Spleen (tissue), 11 donors: ENCODE measurements at regions not wholly inside any gene's neighbourhood (a gene's known extent, or its start where the extent isn't known, plus 50 kb on each side); places are given as distances from the start of the nearest gene placed in this dataset.
"Not testable (repeated sequence)": the region's sequence is repeated elsewhere in the genome, so short reads cannot be mapped to it uniquely, and the experiment has no call there.

ENCODE experiments used
- DNase-seq: peaks from one replicate; pipeline ENCODE4 v3.0.0-alpha.2; 2020
- H3K27ac ChIP-seq, 8 donors: fragments of 200-600 bp; sonication (generic) in 7 of 8; 1 replicate in 4 of 8; 2 replicates in 4 of 8; pipeline versions ENCODE4 v1.5.0 to v1.8.0; 2016 to 2021; ENCODE audit warnings: inconsistent platforms in 4 of 8, mild to moderate bottlenecking in 4 of 8, moderate library complexity in 1 of 8
- H3K27me3 ChIP-seq, 7 donors: fragments of 200-600 bp; sonication (generic) in 6 of 7; replicated peaks in 1 of 7; 1 replicate in 4 of 7; 2 replicates in 3 of 7; pipeline versions ENCODE4 v1.5.0 to v1.8.0; 2016 to 2021; ENCODE audit warnings: inconsistent platforms in 3 of 7, mild to moderate bottlenecking in 1 of 7
- H3K36me3 ChIP-seq, 6 donors: fragments of 200-600 bp; sonication (generic) in 5 of 6; 1 replicate in 4 of 6; 2 replicates in 2 of 6; pipeline versions ENCODE4 v1.5.0 to v1.8.0; 2016 to 2021; ENCODE audit warnings: inconsistent platforms in 2 of 6
- H3K4me1 ChIP-seq, 6 donors: fragments of 200-600 bp; sonication (generic) in 5 of 6; 1 replicate in 3 of 6; 2 replicates in 3 of 6; pipeline versions ENCODE4 v1.5.0 to v1.8.0; 2016 to 2021; ENCODE audit warnings: inconsistent platforms in 3 of 6
- H3K4me3 ChIP-seq, 8 donors: fragments of 200-600 bp; sonication (generic) in 7 of 8; 1 replicate in 4 of 8; 2 replicates in 4 of 8; pipeline versions ENCODE4 v1.5.0 to v1.8.0; 2016 to 2021; ENCODE audit warnings: inconsistent platforms in 4 of 8, mild to moderate bottlenecking in 4 of 8, moderate library complexity in 2 of 8
- H3K9me3 ChIP-seq, 8 donors: fragments of 200-600 bp; sonication (generic) in 7 of 8; 1 replicate in 4 of 8; 2 replicates in 4 of 8; pipeline versions ENCODE4 v1.5.0 to v1.8.0; 2016 to 2021; ENCODE audit warnings: inconsistent platforms in 4 of 8
- CTCF ChIP-seq, 11 experiments: fragments of 200-600 bp in 7 of 11; fragments of 450-650 bp in 4 of 11; sonication (generic) in 4 of 11; IDR thresholded peaks in 8 of 11; conservative IDR thresholded peaks in 3 of 11; 1 replicate in 7 of 11; 2 replicates in 4 of 11; pipeline versions ENCODE4 v1.4.0 to v1.8.0; 2016 to 2021; ENCODE audit warnings: antibody characterized with exemption in 11 of 11, inconsistent platforms in 4 of 11, mild to moderate bottlenecking in 1 of 11
- POLR2A ChIP-seq, 3 donors: fragments of 450-650 bp; IDR thresholded peaks; one replicate each; pipeline ENCODE4 v1.5.1; 2017; ENCODE audit warnings: antibody characterized with exemption in 3 of 3, mild to moderate bottlenecking in 1 of 3
- POLR2AphosphoS5 ChIP-seq, 3 donors: sonication (generic); formaldehyde crosslinking; IDR thresholded peaks; one replicate each; pipeline ENCODE4 v1.5.1; 2017; ENCODE audit warnings: antibody characterized with exemption in 3 of 3
- WGBS, 5 donors: extraction: QIAGEN DNeasy Blood & Tissue Kit in 3 of 5; methylation state at CpG; one replicate each; pipeline versions ENCODE4 v1.1.5 to v1.1.7; 2013 to 2018; 5-methylcytosine and 5-hydroxymethylcytosine counted together
- intact Hi-C: fragments of 100-400 bp; cut with DNase I; formaldehyde crosslinking; loops from one replicate; pipeline ENCODE4 v1.15.0; 2023; ENCODE audit warnings: low total_unique reads
- donor health status: healthy with polysubstance abuse.
- donor health status: DM: no; HTN: no; CAD: no; lungs with moderate emphysema.
- donor health status: DM: no; HTN: no; CAD: no.
- donor health status: Bipolar disorder and iron deficiency.
- donor health status: healthy.
- donor health status: DM: no; HTN: no; CAD: no.
- donor health status: DM: yes; HTN: yes; CAD: no.

GRCh38 chr2:196515051-196515450 lies 124.5 kb upstream of the CCDC150 start:
- Histone ChIP-seq H3K4me1 (no peaks in the 10 kb centered on the region), H3K9me3 (no peaks in the 10 kb centered on the region), H3K4me3 (no peak overlapping the region), H3K27me3 (peaks cover 0 to 15% (median 0%) of the 10 kb centered on the region in 7 donors), H3K36me3 (no peaks in the 10 kb centered on the region), H3K27ac (no peak overlapping the region)
- no peak for TF ChIP-seq CTCF (IDR thresholded peaks at IDR 0.05 in 8 of 11, conservative IDR thresholded peaks at IDR 0.05 in 3 of 11)
- no peak for TF ChIP-seq POLR2A (IDR thresholded peaks at IDR 0.05)
- TF ChIP-seq POLR2AphosphoS5 (IDR thresholded peaks at IDR 0.05), result no peak
- DNase-seq, result no peak
- intact Hi-C loops, result no loop called here
- WGBS, 5 donors, result 86 to 94% (median 90%) methylated on average over 1 to 11 of the region's 11 CpGs

- intact Hi-C loops, result no loop called here
- no peak for DNase-seq
- no peaks in the 10 kb centered on the region for H3K4me1 ChIP-seq
- 82 to 92% (median 89%) methylated on average over 2 of the region's 2 CpGs for WGBS, 5 donors
- H3K36me3 ChIP-seq, result no peaks in the 10 kb centered on the region
- no peak overlapping the region for H3K27ac ChIP-seq
- TF ChIP-seq CTCF (IDR thresholded peaks at IDR 0.05 in 8 of 11, conservative IDR thresholded peaks at IDR 0.05 in 3 of 11) (no peak), POLR2A (IDR thresholded peaks at IDR 0.05) (no peak), POLR2AphosphoS5 (IDR thresholded peaks at IDR 0.05) (no peak)
- no peak overlapping the region for H3K4me3 ChIP-seq
- H3K9me3 ChIP-seq, result no peaks in the 10 kb centered on the region
- H3K27me3 ChIP-seq, result peaks cover 0 to 15% (median 0%) of the 10 kb centered on the region in 7 donors
Observed at GRCh38 chr2:196515608-196516007, 123.9 kb upstream of the CCDC150 start.

- peaks cover 0 to 15% (median 0%) of the 10 kb centered on the region in 7 donors for H3K27me3 ChIP-seq
- TF ChIP-seq POLR2A (IDR thresholded peaks at IDR 0.05) (no peak), CTCF (IDR thresholded peaks at IDR 0.05 in 8 of 11, conservative IDR thresholded peaks at IDR 0.05 in 3 of 11) (no peak), POLR2AphosphoS5 (IDR thresholded peaks at IDR 0.05) (no peak)
- WGBS, 5 donors, result 90 to 97% (median 94%) methylated on average over 4 of the region's 4 CpGs
- H3K4me1 ChIP-seq, result no peaks in the 10 kb centered on the region
- no peak overlapping the region for H3K27ac ChIP-seq
- no peak for DNase-seq
- H3K36me3 ChIP-seq, result no peaks in the 10 kb centered on the region
- no peak overlapping the region for H3K4me3 ChIP-seq
- H3K9me3 ChIP-seq, result no peaks in the 10 kb centered on the region
- intact Hi-C loops, result no loop called here
Observed at GRCh38 chr2:196516564-196516963, 123.0 kb upstream of the CCDC150 start.

GRCh38 chr2:196520605-196521004 lies 118.9 kb upstream of the CCDC150 start:
- Histone ChIP-seq H3K9me3 (no peaks in the 10 kb centered on the region), H3K36me3 (no peaks in the 10 kb centered on the region), H3K4me1 (no peaks in the 10 kb centered on the region), H3K27ac (no peak overlapping the region), H3K4me3 (no peak overlapping the region), H3K27me3 (no peaks in the 10 kb centered on the region)
- intact Hi-C loops, result no loop called here
- WGBS, 5 donors, result 76 to 91% (median 82%) methylated on average over 4 of the region's 4 CpGs
- no peak for DNase-seq
- TF ChIP-seq CTCF (IDR thresholded peaks at IDR 0.05 in 8 of 11, conservative IDR thresholded peaks at IDR 0.05 in 3 of 11), result no peak
- no peak for TF ChIP-seq POLR2AphosphoS5 (IDR thresholded peaks at IDR 0.05)
- TF ChIP-seq POLR2A (IDR thresholded peaks at IDR 0.05), result no peak

GRCh38 chr2:196526981-196527725 lies 112.4 kb upstream of the CCDC150 start:
- intact Hi-C loops, H3K27me3 ChIP-seq, H3K36me3 ChIP-seq, H3K9me3 ChIP-seq, H3K4me3 ChIP-seq, H3K4me1 ChIP-seq, DNase-seq, H3K27ac ChIP-seq: not testable (repeated sequence)
- WGBS, 5 donors, result 91 to 97% (median 94%) methylated on average over 8 to 25 of the region's 28 CpGs
